HG03095 (cell line): ENCODE measurements at regions not wholly inside any gene's neighbourhood (a gene's known extent, or its start where the extent isn't known, plus 50 kb on each side); places are given as distances from the start of the nearest gene placed in this dataset.

Experiments
- ATAC-seq: cut with Tn5 transposase; IDR thresholded peaks from one replicate; pipeline ENCODE4 v1.9.1; 2021; ENCODE audit warnings: moderate library complexity; ENCODE audit not compliant: unreplicated experiment

GRCh38 chr12:116654226-116654743 lies 83.6 kb downstream of the SPRING1 start:
- no peak for ATAC-seq

- no peak for ATAC-seq
These were observed 86.8 kb downstream of the SPRING1 start for GRCh38 chr12:116651089-116651488.

- no peak for ATAC-seq
These were observed 87.2 kb downstream of the SPRING1 start for GRCh38 chr12:116650585-116651087.

GRCh38 chr12:116650062-116650461 lies 87.8 kb downstream of the SPRING1 start:
- ATAC-seq = no peak

GRCh38 chr12:116647813-116648212 lies 88.6 kb downstream of the MAP1LC3B2 start:
- ATAC-seq = no peak

- no peak for ATAC-seq
These were observed 87.7 kb downstream of the MAP1LC3B2 start for GRCh38 chr12:116646901-116647300.

GRCh38 chr12:116644806-116645205 lies 85.6 kb downstream of the MAP1LC3B2 start:
- no peak for ATAC-seq

- no peak for ATAC-seq
These were observed 83.5 kb downstream of the MAP1LC3B2 start for GRCh38 chr12:116642683-116643082.

GRCh38 chr12:116642106-116642505 lies 82.9 kb downstream of the MAP1LC3B2 start:
- ATAC-seq = no peak

GRCh38 chr12:116640281-116640680 lies 81.1 kb downstream of the MAP1LC3B2 start:
- no peak for ATAC-seq

- no peak for ATAC-seq
These were observed 80.6 kb downstream of the MAP1LC3B2 start for GRCh38 chr12:116639765-116640164.

- ATAC-seq = no peak
These were observed 79.2 kb downstream of the MAP1LC3B2 start for GRCh38 chr12:116638376-116638775.

GRCh38 chr12:116637589-116638150 lies 78.5 kb downstream of the MAP1LC3B2 start:
- no peak for ATAC-seq

GRCh38 chr12:116636608-116637519 lies 77.7 kb downstream of the MAP1LC3B2 start:
- ATAC-seq = no peak

- no peak for ATAC-seq
These were observed 76.3 kb downstream of the MAP1LC3B2 start for GRCh38 chr12:116635487-116635886.

- ATAC-seq = no peak
These were observed 74.3 kb downstream of the MAP1LC3B2 start for GRCh38 chr12:116633476-116633875.

GRCh38 chr12:116631619-116632018 lies 72.4 kb downstream of the MAP1LC3B2 start:
- ATAC-seq = no peak

GRCh38 chr12:116630762-116631161 lies 71.6 kb downstream of the MAP1LC3B2 start:
- ATAC-seq = no peak

- ATAC-seq = no peak
These were observed 70.3 kb downstream of the MAP1LC3B2 start for GRCh38 chr12:116629480-116629879.

- ATAC-seq = no peak
These were observed 69.8 kb downstream of the MAP1LC3B2 start for GRCh38 chr12:116628989-116629388.

GRCh38 chr12:116628450-116628793 lies 69.2 kb downstream of the MAP1LC3B2 start:
- no peak for ATAC-seq
